ENCODE measurements at regions not wholly inside any gene's neighbourhood (a gene's known extent, or its start where the extent isn't known, plus 50 kb on each side); places are given as distances from the start of the nearest gene placed in this dataset.
"Not testable (repeated sequence)": the region's sequence is repeated elsewhere in the genome, so short reads cannot be mapped to it uniquely, and the experiment has no call there.

DNA sequence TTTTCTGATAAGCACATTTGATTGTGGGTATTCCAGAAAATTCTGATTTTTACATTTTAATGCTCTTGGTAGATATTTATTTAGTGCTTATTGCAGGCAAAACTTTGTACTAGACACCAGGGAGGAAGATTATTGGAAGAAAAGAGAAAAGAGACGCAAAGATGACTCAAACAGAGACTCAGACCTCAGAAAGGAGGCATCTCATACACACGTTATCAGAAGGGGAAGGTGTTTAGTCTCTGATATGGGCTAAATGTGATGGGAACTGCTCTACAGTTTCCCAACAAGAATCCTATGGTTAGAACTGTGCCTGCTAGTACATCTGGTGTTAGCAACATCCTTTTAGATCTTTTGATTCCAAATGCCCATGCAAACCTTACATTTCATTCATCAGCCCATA lies 245.6 kb downstream of the KLF5 start:
- Mint-ChIP-seq H3K4me3 (no peak overlapping the region), H3K36me3 (ENCODE audit: low read depth) (no peaks in the 10 kb centered on the region), H3K27me3 (ENCODE audit: low read depth) (peaks cover 3% of the 10 kb centered on the region), H3K4me1 (ENCODE audit: low read depth) (no peaks in the 10 kb centered on the region), H3K9me3 (peaks cover 5% of the 10 kb centered on the region), H3K27ac (no peak overlapping the region)

GRCh38 chr13:73303851-73304250 lies 245.0 kb downstream of the KLF5 start:
- Mint-ChIP-seq H3K4me3 (no peak overlapping the region), H3K27me3 (ENCODE audit: low read depth) (peaks cover 3% of the 10 kb centered on the region), H3K27ac (no peak overlapping the region), H3K36me3 (ENCODE audit: low read depth) (no peaks in the 10 kb centered on the region), H3K9me3 (peaks cover 5% of the 10 kb centered on the region), H3K4me1 (ENCODE audit: low read depth) (no peaks in the 10 kb centered on the region)

GRCh38 chr13:73301622-73302021 lies 242.8 kb downstream of the KLF5 start:
- H3K27me3 Mint-ChIP-seq (ENCODE audit: low read depth); H3K4me3 Mint-ChIP-seq; H3K9me3 Mint-ChIP-seq; H3K27ac Mint-ChIP-seq; H3K36me3 Mint-ChIP-seq (ENCODE audit: low read depth); H3K4me1 Mint-ChIP-seq (ENCODE audit: low read depth): not testable (repeated sequence)

- Mint-ChIP-seq H3K4me1 (ENCODE audit: low read depth) (no peaks in the 10 kb centered on the region), H3K36me3 (ENCODE audit: low read depth) (no peaks in the 10 kb centered on the region), H3K4me3 (no peak overlapping the region), H3K27ac (no peak overlapping the region), H3K27me3 (ENCODE audit: low read depth) (peaks cover 3% of the 10 kb centered on the region), H3K9me3 (no peaks in the 10 kb centered on the region)
Observed at GRCh38 chr13:73300718-73301425, 242.1 kb downstream of the KLF5 start.

DNA sequence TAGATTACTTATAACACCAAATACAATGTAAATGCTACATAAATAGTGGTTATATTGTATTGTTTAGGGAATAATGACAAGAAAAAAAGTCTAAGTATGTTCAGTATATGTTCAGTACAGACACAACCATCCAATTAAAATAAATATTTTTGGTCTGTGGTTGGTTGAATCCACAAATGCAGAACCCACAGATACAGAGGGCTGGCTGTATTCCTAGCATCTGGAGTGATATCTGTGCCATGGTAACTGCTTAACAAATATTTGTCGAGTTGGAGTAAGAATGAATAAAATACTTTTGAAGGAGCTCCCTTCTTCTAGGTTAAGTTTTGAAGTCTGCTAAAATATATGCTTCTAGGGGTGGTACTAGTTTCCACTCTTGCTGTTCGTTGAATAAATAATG lies 241.0 kb downstream of the KLF5 start:
- Mint-ChIP-seq H3K4me1 (ENCODE audit: low read depth) (no peaks in the 10 kb centered on the region), H3K36me3 (ENCODE audit: low read depth) (no peaks in the 10 kb centered on the region), H3K27ac (no peak overlapping the region), H3K4me3 (no peak overlapping the region), H3K9me3 (no peaks in the 10 kb centered on the region), H3K27me3 (ENCODE audit: low read depth) (peaks cover 3% of the 10 kb centered on the region)

DNA sequence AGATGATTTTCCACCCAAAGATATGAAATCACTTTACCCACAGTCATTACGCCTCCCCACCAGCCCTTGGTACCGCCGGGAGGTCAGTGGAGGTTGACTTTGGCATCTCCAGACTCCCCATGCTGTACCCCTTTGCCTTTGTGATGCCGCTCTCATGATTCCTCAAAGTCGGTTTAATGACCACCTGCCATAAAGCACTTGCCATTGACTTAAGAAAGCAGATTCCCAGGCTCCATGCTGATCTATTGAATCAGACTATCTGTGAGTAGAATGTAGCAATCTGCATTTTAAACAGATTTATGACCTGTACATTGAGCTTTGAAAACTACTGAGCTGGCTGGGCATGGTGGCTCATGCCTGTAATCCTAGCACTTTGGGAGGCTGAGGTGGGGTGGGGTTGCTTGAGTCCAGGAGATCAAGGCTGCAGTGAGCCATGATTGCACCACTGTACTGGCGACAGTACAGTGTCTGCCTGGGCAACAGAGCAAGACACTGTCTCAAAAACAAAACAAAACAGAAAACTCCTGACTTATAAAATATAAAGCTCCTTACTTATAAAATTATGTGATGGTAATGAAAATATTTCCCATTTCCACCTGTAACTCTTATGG lies 235.2 kb downstream of the KLF5 start:
- Mint-ChIP-seq H3K27me3 (ENCODE audit: low read depth) (peaks cover 18% of the 10 kb centered on the region), H3K4me3 (no peak overlapping the region), H3K9me3 (no peaks in the 10 kb centered on the region), H3K4me1 (ENCODE audit: low read depth) (no peaks in the 10 kb centered on the region), H3K36me3 (ENCODE audit: low read depth) (no peaks in the 10 kb centered on the region), H3K27ac (no peak overlapping the region)

DNA sequence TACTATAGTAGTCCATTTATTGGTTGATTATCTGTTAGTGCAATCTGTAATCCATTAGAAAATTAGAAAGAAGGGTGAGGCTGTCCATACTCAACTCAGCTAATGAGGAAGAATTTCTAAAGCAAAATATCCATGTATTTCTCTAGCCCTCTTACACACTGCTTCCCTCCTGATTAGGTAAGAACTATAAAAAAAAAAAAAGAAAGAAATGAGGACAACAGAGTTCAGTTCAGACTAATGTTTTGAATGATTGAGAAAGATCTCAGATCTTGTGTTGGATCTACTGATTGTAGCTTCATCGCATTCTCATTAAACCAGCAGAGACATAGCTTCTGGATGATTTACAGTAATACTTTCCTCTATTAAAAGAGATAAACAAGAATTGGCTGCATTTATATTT lies 233.3 kb downstream of the KLF5 start:
- Mint-ChIP-seq H3K4me1 (ENCODE audit: low read depth) (no peaks in the 10 kb centered on the region), H3K27ac (no peak overlapping the region), H3K4me3 (no peak overlapping the region), H3K9me3 (no peaks in the 10 kb centered on the region), H3K27me3 (ENCODE audit: low read depth) (peaks cover 18% of the 10 kb centered on the region), H3K36me3 (ENCODE audit: low read depth) (no peaks in the 10 kb centered on the region)

GRCh38 chr13:73290844-73291243 lies 232.0 kb downstream of the KLF5 start:
- no peak overlapping the region for H3K27ac Mint-ChIP-seq

GRCh38 chr13:73288596-73288995 lies 229.8 kb downstream of the KLF5 start:
- H3K27ac Mint-ChIP-seq: no peak overlapping the region
- no peaks in the 10 kb centered on the region for H3K4me1 Mint-ChIP-seq (ENCODE audit: low read depth)
- H3K27me3 Mint-ChIP-seq (ENCODE audit: low read depth): peaks cover 24% of the 10 kb centered on the region
- H3K4me3 Mint-ChIP-seq: no peak overlapping the region
- no peaks in the 10 kb centered on the region for H3K36me3 Mint-ChIP-seq (ENCODE audit: low read depth)
- peaks cover 5% of the 10 kb centered on the region for H3K9me3 Mint-ChIP-seq

More at GRCh38 chr13:73290844-73291243, 232.0 kb downstream of the KLF5 start:
- no peaks in the 10 kb centered on the region for H3K36me3 Mint-ChIP-seq (ENCODE audit: low read depth)
- peaks cover 5% of the 10 kb centered on the region for H3K9me3 Mint-ChIP-seq
- H3K27me3 Mint-ChIP-seq (ENCODE audit: low read depth): peaks cover 25% of the 10 kb centered on the region
- H3K4me1 Mint-ChIP-seq (ENCODE audit: low read depth): no peaks in the 10 kb centered on the region
- no peak overlapping the region for H3K4me3 Mint-ChIP-seq

DNA sequence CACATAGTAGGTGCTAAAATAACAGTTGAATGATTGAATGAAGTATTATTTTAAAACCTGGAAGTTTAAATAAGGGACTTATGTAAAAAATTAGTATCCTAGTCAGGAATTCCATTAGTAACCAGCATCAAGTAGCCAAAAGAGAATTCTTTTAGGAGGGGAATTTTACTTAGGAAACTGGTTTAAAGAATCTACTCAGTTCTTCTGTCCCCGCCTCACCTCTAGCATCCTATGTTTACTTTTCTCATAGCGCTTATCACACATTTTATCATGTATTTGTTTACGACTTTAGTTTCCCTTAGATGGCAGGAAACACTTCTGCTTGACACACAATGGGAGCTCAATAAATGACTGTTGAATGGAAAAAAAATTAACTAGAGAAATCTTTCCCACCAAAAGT lies 229.0 kb downstream of the KLF5 start:
- no peaks in the 10 kb centered on the region for H3K4me1 Mint-ChIP-seq (ENCODE audit: low read depth)
- H3K27ac Mint-ChIP-seq: no peak overlapping the region
- H3K27me3 Mint-ChIP-seq (ENCODE audit: low read depth): peaks cover 24% of the 10 kb centered on the region
- H3K9me3 Mint-ChIP-seq: peaks cover 5% of the 10 kb centered on the region
- H3K4me3 Mint-ChIP-seq: no peak overlapping the region
- no peaks in the 10 kb centered on the region for H3K36me3 Mint-ChIP-seq (ENCODE audit: low read depth)

DNA sequence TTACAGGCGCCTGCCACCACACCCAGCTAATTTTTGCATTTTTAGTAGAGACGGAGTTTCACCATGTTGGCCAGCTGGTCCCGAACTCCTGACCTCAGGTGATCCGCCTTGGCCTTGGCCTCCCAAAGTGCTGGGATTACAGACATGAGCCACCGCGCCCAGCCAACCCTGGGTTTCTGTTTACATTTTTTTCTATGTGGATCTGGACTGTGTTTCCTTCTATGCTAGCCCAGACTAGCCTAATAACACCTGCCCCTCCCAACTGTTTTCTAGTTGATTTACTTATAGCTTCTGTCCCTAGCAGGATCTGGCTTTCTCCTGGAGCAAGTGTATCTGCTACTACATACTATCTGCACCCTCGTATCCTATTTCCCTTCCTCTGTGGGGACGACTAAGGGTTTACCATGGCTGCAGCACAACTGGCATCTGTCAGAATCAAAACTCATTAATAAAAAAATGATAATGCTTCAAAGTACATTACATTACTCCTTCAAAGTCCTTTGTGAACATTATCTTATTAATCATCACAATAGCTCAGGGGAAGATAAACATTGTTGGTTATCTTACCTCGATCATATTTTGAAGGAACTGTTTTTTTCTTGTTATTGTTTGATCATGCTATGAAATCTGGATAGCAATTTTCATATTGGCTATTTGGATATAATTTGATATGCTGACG lies 228.3 kb downstream of the KLF5 start:
- H3K9me3 Mint-ChIP-seq: peaks cover 5% of the 10 kb centered on the region
- H3K36me3 Mint-ChIP-seq (ENCODE audit: low read depth): no peaks in the 10 kb centered on the region
- H3K4me1 Mint-ChIP-seq (ENCODE audit: low read depth): no peaks in the 10 kb centered on the region
- H3K4me3 Mint-ChIP-seq: no peak overlapping the region
- peaks cover 24% of the 10 kb centered on the region for H3K27me3 Mint-ChIP-seq (ENCODE audit: low read depth)
- no peak overlapping the region for H3K27ac Mint-ChIP-seq

DNA sequence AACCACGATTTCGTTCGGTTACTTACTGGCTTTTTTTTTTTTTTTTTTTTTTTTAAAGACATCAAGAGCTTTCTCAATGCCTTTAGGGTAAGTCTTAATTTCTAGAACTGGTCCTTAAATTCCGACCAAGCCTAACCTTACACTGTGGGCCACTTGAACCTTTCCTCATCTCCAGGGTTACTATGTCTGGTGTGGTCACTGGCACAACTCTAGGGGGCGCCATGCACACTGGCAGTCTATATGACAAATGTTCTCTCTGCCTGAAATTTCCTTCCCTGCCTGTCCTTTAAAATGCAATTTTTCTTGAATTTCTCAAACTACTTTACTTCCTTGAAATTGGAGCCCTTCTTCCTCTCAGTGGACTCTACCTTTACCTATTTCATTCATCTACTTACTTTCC lies 227.4 kb downstream of the KLF5 start:
- peaks cover 9% of the 10 kb centered on the region for H3K9me3 Mint-ChIP-seq
- H3K27me3 Mint-ChIP-seq (ENCODE audit: low read depth): peaks cover 17% of the 10 kb centered on the region
- no peaks in the 10 kb centered on the region for H3K36me3 Mint-ChIP-seq (ENCODE audit: low read depth)
- H3K4me3 Mint-ChIP-seq: no peak overlapping the region
- H3K4me1 Mint-ChIP-seq (ENCODE audit: low read depth): no peaks in the 10 kb centered on the region
- no peak overlapping the region for H3K27ac Mint-ChIP-seq

DNA sequence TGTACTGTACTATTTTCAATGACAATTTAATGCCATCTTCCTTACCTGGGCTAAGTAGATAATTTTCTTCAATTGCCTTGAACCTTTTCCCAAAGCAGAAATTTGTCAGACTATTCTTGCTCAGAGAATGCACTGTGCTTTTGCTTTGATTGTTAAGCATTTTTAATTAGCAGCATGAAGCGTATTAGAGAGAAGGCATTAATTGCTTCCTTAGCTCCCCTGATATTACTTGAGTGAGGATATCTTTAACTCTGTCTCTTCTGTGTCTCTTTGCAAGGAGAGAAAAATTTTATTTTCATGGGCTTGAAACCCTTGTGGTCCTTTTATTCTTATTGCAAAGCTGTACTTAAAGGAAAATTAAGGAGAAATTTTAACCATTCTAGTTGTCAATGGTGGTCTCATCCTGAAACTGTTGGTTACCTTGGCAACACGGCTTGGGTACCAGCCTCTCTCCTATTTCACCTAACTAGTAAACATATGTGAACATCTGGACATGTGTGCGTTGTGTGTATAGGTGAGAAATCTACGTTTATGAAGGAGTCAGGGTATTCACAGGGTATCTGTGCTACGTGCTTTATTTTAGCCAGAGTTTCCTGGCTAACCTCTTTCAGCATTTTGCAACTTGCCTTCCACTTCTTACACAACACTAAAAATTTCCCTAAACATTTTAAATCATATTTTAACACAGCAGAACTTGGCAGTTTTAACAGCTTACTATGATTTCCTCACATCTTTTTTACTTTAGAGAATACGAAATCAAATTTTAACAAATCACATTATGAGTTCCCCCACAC lies 225.5 kb downstream of the KLF5 start:
- Mint-ChIP-seq H3K4me3 (no peak overlapping the region), H3K36me3 (ENCODE audit: low read depth) (no peaks in the 10 kb centered on the region), H3K4me1 (ENCODE audit: low read depth) (no peaks in the 10 kb centered on the region), H3K27me3 (ENCODE audit: low read depth) (peaks cover 9% of the 10 kb centered on the region), H3K27ac (no peak overlapping the region), H3K9me3 (peaks cover 15% of the 10 kb centered on the region)

- Mint-ChIP-seq H3K27ac (no peak overlapping the region), H3K36me3 (ENCODE audit: low read depth) (peaks cover 2% of the 10 kb centered on the region), H3K4me3 (no peak overlapping the region), H3K9me3 (peaks cover 22% of the 10 kb centered on the region), H3K27me3 (ENCODE audit: low read depth) (peaks cover 9% of the 10 kb centered on the region), H3K4me1 (ENCODE audit: low read depth) (peaks cover 5% of the 10 kb centered on the region)
Observed at GRCh38 chr13:73283636-73284035, 224.8 kb downstream of the KLF5 start.

Data from T-helper 1 cell treated with Interleukin-12 subunit alpha and Interleukin-12 subunit beta and Interleukin-4 antibody, amounts not matched to agents 30 μg/mL and 1 μg/mL, for 36 hours (primary cell).